H1 (cell line): ENCODE measurements at regions not wholly inside any gene's neighbourhood (a gene's known extent, or its start where the extent isn't known, plus 50 kb on each side); places are given as distances from the start of the nearest gene placed in this dataset.

Source experiments
- CTCF ChIA-PET: fragments of 300-600 bp; sonication (Branson Sonifier 250); formaldehyde crosslinking; loops from one replicate; lab custom pipeline; 2021; ENCODE audit not compliant: partially characterized antibody; lab: Charles Lee
- POLR2A ChIA-PET: fragments of 300-600 bp; sonication (Branson Sonifier 250); formaldehyde crosslinking; loops from one replicate; lab custom pipeline; 2021; ENCODE audit warnings: inconsistent platforms; ENCODE audit not compliant: partially characterized antibody; lab: Charles Lee
- DNase-seq, 2 experiments: peaks; one replicate each; pipeline versions ENCODE4 v3.0.0 to v3.0.0-alpha.2; 2010 to 2022; ENCODE audit warnings: low spot score in 2 of 2, low read depth in 1 of 2, mixed read lengths in 1 of 2
- FAIRE-seq: peaks from 2 replicates; lab custom pipeline; 2011; peaks lifted over from hg19 to GRCh38; lab: Jason Lieb, UNC
- H2AFZ ChIP-seq: 2 replicates; pipeline ENCODE4 v1.8.1; 2012; ENCODE audit warnings: low read length, inconsistent platforms
- H2AK5ac ChIP-seq: 2 replicates; pipeline ENCODE4 v1.6.1; 2013; ENCODE audit warnings: low read depth, low read length
- H2BK120ac ChIP-seq: replicated peaks from 2 replicates; pipeline ENCODE3; 2013; ENCODE audit warnings: low read depth, low read length, inconsistent platforms
- H2BK12ac ChIP-seq: 2 replicates; pipeline ENCODE4 v1.6.1; 2013; ENCODE audit warnings: low read depth, low read length
- H2BK15ac ChIP-seq: 2 replicates; pipeline ENCODE4 v1.6.1; 2013; ENCODE audit warnings: low read length
- H2BK20ac ChIP-seq: 2 replicates; pipeline ENCODE4 v1.6.1; 2013; ENCODE audit warnings: low read length
- H2BK5ac ChIP-seq: 2 replicates; pipeline ENCODE4 v1.6.1; 2013; ENCODE audit warnings: low read depth, low read length
- H3K14ac ChIP-seq: 2 replicates; pipeline ENCODE4 v1.6.1; 2013; ENCODE audit warnings: inconsistent platforms; ENCODE audit not compliant: insufficient read length
- H3K18ac ChIP-seq: 2 replicates; pipeline ENCODE4 v1.6.1; 2013; ENCODE audit warnings: low read length; ENCODE audit errors: extremely low read depth
- H3K23ac ChIP-seq: 2 replicates; pipeline ENCODE4 v1.6.1; 2013; ENCODE audit warnings: inconsistent platforms; ENCODE audit not compliant: insufficient read length
- H3K23me2 ChIP-seq: 2 replicates; pipeline ENCODE4 v1.6.1; 2013; ENCODE audit warnings: low read depth, low read length
- H3K27ac ChIP-seq: 2 replicates; pipeline ENCODE4 v1.6.1; 2011; ENCODE audit warnings: low read depth, low read length, inconsistent platforms
- H3K27me3 ChIP-seq, 4 experiments: replicated peaks in 1 of 4; 1 replicate in 1 of 4; 2 replicates in 3 of 4; pipeline versions ENCODE4 v1.6.1 to v1.8.1; 2011 to 2013; ENCODE audit warnings: low read length in 3 of 4, mild to moderate bottlenecking in 3 of 4, inconsistent platforms in 2 of 4, mixed read lengths in 2 of 4, moderate library complexity in 1 of 4; ENCODE audit not compliant: control insufficient read depth in 3 of 4, insufficient read depth in 3 of 4; ENCODE audit errors: extremely low read depth in 1 of 4
- H3K36me3 ChIP-seq, 4 experiments: 2 replicates each; pipeline versions ENCODE4 v1.6.1 to v1.8.1; 2011 to 2013; ENCODE audit warnings: mild to moderate bottlenecking in 4 of 4, low read length in 3 of 4, moderate library complexity in 2 of 4, control low read depth in 1 of 4, inconsistent platforms in 1 of 4; ENCODE audit not compliant: insufficient read depth in 4 of 4, control insufficient read depth in 2 of 4
- H3K4ac ChIP-seq: replicated peaks from 2 replicates; pipeline ENCODE3; 2013; ENCODE audit warnings: low read length, low read depth, mixed read lengths, inconsistent platforms; ENCODE audit not compliant: insufficient read length
- H3K4me1 ChIP-seq, 4 experiments: replicated peaks in 1 of 4; 1 replicate in 1 of 4; 2 replicates in 3 of 4; pipeline versions ENCODE4 v1.6.1 to v1.8.1; 2011 to 2013; ENCODE audit warnings: low read length in 3 of 4, inconsistent platforms in 2 of 4, mixed read lengths in 1 of 4; ENCODE audit not compliant: insufficient read depth in 4 of 4, control insufficient read depth in 3 of 4
- H3K4me2 ChIP-seq, 2 experiments: 2 replicates each; pipeline versions ENCODE4 v1.6.1 to v1.8.1; 2011 to 2013; ENCODE audit warnings: low read depth in 2 of 2, low read length in 2 of 2, control low read depth in 1 of 2, inconsistent platforms in 1 of 2, mild to moderate bottlenecking in 1 of 2; ENCODE audit not compliant: insufficient read depth in 1 of 2
- H3K4me3 ChIP-seq, 4 experiments: fragments of 200-600, 300-600 bp in 1 of 4; sonication (generic), shearing (Covaris generic), sonication (Bioruptor Twin) in 1 of 4; 2 replicates each; pipeline versions ENCODE4 v1.5.1 to v1.8.1; 2011 to 2016; ENCODE audit warnings: low read length in 4 of 4, low read depth in 3 of 4, control low read depth in 2 of 4, inconsistent platforms in 2 of 4, mild to moderate bottlenecking in 2 of 4, mixed read lengths in 1 of 4, moderate library complexity in 1 of 4; ENCODE audit not compliant: insufficient read depth in 2 of 4; ENCODE audit errors: extremely low read depth in 1 of 4
- H3K56ac ChIP-seq: replicated peaks from 2 replicates; pipeline ENCODE3; 2013; ENCODE audit warnings: low read depth, mild to moderate bottlenecking, mixed read lengths, low read length, inconsistent platforms; ENCODE audit not compliant: insufficient read length
- H3K79me1 ChIP-seq: 2 replicates; pipeline ENCODE4 v1.6.1; 2013; ENCODE audit warnings: low read depth, low read length, control low read depth
- H3K79me2 ChIP-seq, 2 experiments: 2 replicates each; pipeline versions ENCODE4 v1.6.1 to v1.8.1; 2012 to 2013; ENCODE audit warnings: low read length in 2 of 2, mild to moderate bottlenecking in 2 of 2, inconsistent platforms in 1 of 2; ENCODE audit not compliant: insufficient read depth in 2 of 2, control insufficient read depth in 1 of 2
- H3K9ac ChIP-seq, 4 experiments: replicated peaks in 1 of 4; 1 replicate in 1 of 4; 2 replicates in 3 of 4; pipeline versions ENCODE4 v1.6.1 to v1.8.1; 2011 to 2013; ENCODE audit warnings: low read depth in 3 of 4, low read length in 3 of 4, control low read depth in 2 of 4, mild to moderate bottlenecking in 2 of 4, moderate library complexity in 2 of 4, inconsistent platforms in 1 of 4; ENCODE audit errors: extremely low read depth in 1 of 4
- H3K9me3 ChIP-seq, 2 experiments: 2 replicates each; pipeline versions ENCODE4 v1.6.1 to v1.8.1; 2012 to 2013; ENCODE audit warnings: mild to moderate bottlenecking in 2 of 2, moderate library complexity in 2 of 2, control low read depth in 1 of 2, inconsistent platforms in 1 of 2, low read depth in 1 of 2, low read length in 1 of 2, mixed read lengths in 1 of 2; ENCODE audit not compliant: insufficient read depth in 2 of 2
- H4K20me1 ChIP-seq, 2 experiments: replicated peaks in 1 of 2; 2 replicates each; pipeline versions ENCODE3 to v1.8.1; 2011 to 2013; ENCODE audit warnings: inconsistent platforms in 2 of 2, low read length in 2 of 2, mild to moderate bottlenecking in 1 of 2; ENCODE audit not compliant: insufficient read depth in 2 of 2, control insufficient read depth in 1 of 2
- H4K5ac ChIP-seq: 2 replicates; pipeline ENCODE4 v1.6.1; 2013; ENCODE audit warnings: low read length, low read depth, mixed read lengths, inconsistent platforms; ENCODE audit not compliant: insufficient read length
- H4K8ac ChIP-seq: 2 replicates; pipeline ENCODE4 v1.8.0; 2013; ENCODE audit warnings: mild to moderate bottlenecking, moderate library complexity, low read length, inconsistent platforms; ENCODE audit not compliant: insufficient read depth; ENCODE audit errors: extremely low read depth
- H4K91ac ChIP-seq: replicated peaks from 2 replicates; pipeline ENCODE3; 2013; ENCODE audit warnings: low read length, mixed read lengths, inconsistent platforms; ENCODE audit not compliant: insufficient read length
- CTCF ChIP-seq, 3 experiments: IDR thresholded peaks; 1 replicate in 2 of 3; 2 replicates in 1 of 3; pipeline versions ENCODE4 v1.5.1 to v1.6.1; 2011; ENCODE audit warnings: low read length in 3 of 3, mild to moderate bottlenecking in 3 of 3, inconsistent platforms in 2 of 3, low read depth in 1 of 3, moderate library complexity in 1 of 3; ENCODE audit not compliant: insufficient read depth in 1 of 3; ENCODE audit errors: control extremely low read depth in 1 of 3
- RAD21 ChIP-seq, 2 experiments: IDR thresholded peaks in 1 of 2; conservative IDR thresholded peaks in 1 of 2; 2 replicates each; pipeline ENCODE4 v1.6.1; 2011; ENCODE audit warnings: low read depth in 2 of 2, low read length in 2 of 2, improper control_type of control experiment in 1 of 2, inconsistent platforms in 1 of 2, mild to moderate bottlenecking in 1 of 2, moderate library complexity in 1 of 2
- TEAD4 ChIP-seq: IDR thresholded peaks from 2 replicates; pipeline ENCODE4 v1.6.1; 2012; ENCODE audit warnings: low read depth, low read length, inconsistent platforms, mixed read lengths
- WGBS, 2 experiments: shearing (Covaris generic) in 1 of 2; methylation state at CpG; one replicate each; pipeline versions ENCODE4 v1.1.6 to v1.1.7; 2013 to 2015; ENCODE audit warnings: low lambda C conversion rate in 2 of 2, mixed read lengths in 2 of 2, inconsistent platforms in 1 of 2, low coverage in 1 of 2, missing lambda C conversion rate in 1 of 2; ENCODE audit not compliant: insufficient replicate concordance in 2 of 2, insufficient coverage in 1 of 2, insufficient read length in 1 of 2; ENCODE audit errors: extremely low coverage in 1 of 2, missing lambda C conversion rate in 1 of 2; 5-methylcytosine and 5-hydroxymethylcytosine counted together

DNA sequence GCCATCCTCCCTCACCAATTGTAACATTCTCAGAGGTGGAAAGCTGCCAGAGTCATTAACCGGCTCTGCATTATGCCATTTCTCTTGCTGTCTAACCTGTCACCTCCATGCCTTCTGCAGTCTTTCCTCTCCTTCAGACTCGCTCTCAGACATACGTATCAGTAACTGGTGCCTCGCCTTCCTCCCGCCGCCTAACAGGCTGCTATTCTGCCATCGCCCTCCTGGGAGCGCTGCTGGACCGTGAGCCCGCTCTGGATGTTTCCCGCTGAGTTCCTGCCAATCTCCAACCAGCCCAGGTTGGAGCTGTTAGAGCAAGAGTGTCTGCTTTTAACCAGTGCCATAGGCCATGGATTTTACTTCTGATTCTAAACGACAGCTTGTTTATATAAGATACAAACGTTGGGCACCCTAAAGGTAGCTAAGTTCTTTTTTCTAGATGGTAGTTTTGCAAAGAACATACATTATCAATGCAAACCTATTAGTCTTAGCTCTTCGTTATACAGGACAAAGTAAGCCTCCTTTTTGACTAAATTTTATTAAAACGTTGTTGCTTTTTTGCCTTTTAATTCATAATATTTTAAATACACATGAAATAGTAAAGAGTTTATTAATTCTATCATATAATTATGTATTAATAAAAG is 59.5 kb upstream of the NEIL3 start:
- 16% methylated on average over 15 of the region's 15 CpGs; no CpG with 5 or more reads in 1 of the 2 experiments for WGBS, 2 experiments
- Histone ChIP-seq H3K79me1 (no peaks in the 10 kb centered on the region), H3K23me2 (no peaks in the 10 kb centered on the region), H2BK120ac (no peak overlapping the region), H3K79me2 (no peaks in the 10 kb centered on the region), H4K5ac (no peak overlapping the region), H2BK5ac (no peak overlapping the region), H3K4me1 (0 out of 7 replicates have a peak, but pooled peaks cover 0 to 2% (median 0%) of the 10 kb centered on the region in 4 experiments), H3K9ac (no peak overlapping the region), H3K27ac (no peak overlapping the region), H2AFZ (no peak overlapping the region), H3K9me3 (no peaks in the 10 kb centered on the region), H2BK15ac (no peak overlapping the region), H2BK12ac (no peak overlapping the region), H2BK20ac (no peak overlapping the region), H2AK5ac (no peak overlapping the region), H3K14ac (no peak overlapping the region), H3K23ac (no peak overlapping the region), H3K4me2 (no peak overlapping the region), H4K91ac (no peak overlapping the region), H4K20me1 (no peaks in the 10 kb centered on the region), H3K36me3 (no peaks in the 10 kb centered on the region), H3K56ac (no peak overlapping the region), H3K4ac (no peak overlapping the region), H3K18ac (no peak overlapping the region), H4K8ac (no peak overlapping the region), H3K4me3 (no peak overlapping the region), H3K27me3 (no peaks in the 10 kb centered on the region; a peak in 1 of 7 replicates)
- peak; percentile 89 for FAIRE-seq
- ChIA-PET POLR2A (interaction anchor here (0.6 kb wide), 1 partner anchor 27 kb away, joined by 3 read pairs; no protein-coding TSS in a partner anchor), CTCF (interaction anchor here (0.6 to 4.3 kb wide), 65 partner anchors 9 to 558 kb away, joined by 3 to 67 read pairs (median 4); partner anchors contain the start of gene NEIL3)
- DNase-seq: peak; percentile 69 to 92
- TF ChIP-seq TEAD4 (0 out of 2 replicates have a peak, but pooled peaks have one; percentile 32), CTCF (IDR thresholded peaks at IDR 0.05; ENCODE audit: control extremely low read depth in 1 of 3, insufficient read depth in 1 of 3, low read depth in 1 of 3, low read length in 3 of 3) (peak; percentile 98 to 99 (median 99)), RAD21 (IDR thresholded peaks at IDR 0.05 in 1 of 2, conservative IDR thresholded peaks at IDR 0.05 in 1 of 2; ENCODE audit: low read depth in 2 of 2, low read length in 2 of 2) (peak; percentile 100)
